GM23338 (cell line): ENCODE measurements at regions not wholly inside any gene's neighbourhood (a gene's known extent, or its start where the extent isn't known, plus 50 kb on each side); places are given as distances from the start of the nearest gene placed in this dataset.
A peak's percentile ranks its signal among the peaks of the same experiment; 100 is the strongest.
"Not testable (repeated sequence)": the region's sequence is repeated elsewhere in the genome, so short reads cannot be mapped to it uniquely, and the experiment has no call there.

ENCODE experiments used
- ATAC-seq: fragments of 200-7000 bp; cut with Tn5 transposase; 3 replicates; pipeline ENCODE4 v1.9.1; 2020
- DNase-seq: peaks from one replicate; pipeline ENCODE4 v3.0.0-alpha.2; 2015; ENCODE audit warnings: low spot score
- H2AFZ ChIP-seq: fragments of 200-600 bp; sonication (generic); 2 replicates; pipeline ENCODE4 v1.8.0; 2016; ENCODE audit warnings: antibody characterized with exemption, mild to moderate bottlenecking, moderate library complexity
- H3F3A ChIP-seq: fragments of 200-600 bp; sonication (generic); replicated peaks from 2 replicates; pipeline ENCODE4 v1.8.0; 2017; ENCODE audit warnings: antibody characterized with exemption, mixed run types, low read depth
- H3K27ac ChIP-seq: fragments of 200-600 bp; sonication (generic); 2 replicates; pipeline ENCODE4 v1.6.1; 2016; ENCODE audit warnings: low read depth
- H3K27me3 ChIP-seq: fragments of 200-600 bp; sonication (generic); 2 replicates; pipeline ENCODE4 v1.8.0; 2016; ENCODE audit warnings: mild to moderate bottlenecking, mixed run types, moderate library complexity; ENCODE audit not compliant: insufficient read depth
- H3K36me3 ChIP-seq: fragments of 200-600 bp; sonication (generic); 2 replicates; pipeline ENCODE4 v1.8.0; 2016; ENCODE audit warnings: mild to moderate bottlenecking; ENCODE audit not compliant: insufficient read depth
- H3K4me1 ChIP-seq: fragments of 200-600 bp; sonication (generic); 2 replicates; pipeline ENCODE4 v1.8.0; 2016; ENCODE audit warnings: mild to moderate bottlenecking, moderate library complexity; ENCODE audit not compliant: insufficient read depth
- H3K4me2 ChIP-seq: fragments of 200-600 bp; sonication (generic); 2 replicates; pipeline ENCODE4 v1.7.1; 2017; ENCODE audit warnings: mixed run types
- H3K4me3 ChIP-seq: fragments of 200-600 bp; sonication (generic); 2 replicates; pipeline ENCODE4 v1.6.1; 2016; ENCODE audit warnings: mixed run types
- H3K79me2 ChIP-seq: fragments of 200-600 bp; sonication (generic); replicated peaks from 2 replicates; pipeline ENCODE4 v1.8.0; 2017; ENCODE audit warnings: mild to moderate bottlenecking; ENCODE audit not compliant: insufficient read depth
- H3K9me2 ChIP-seq: fragments of 200-600 bp; sonication (generic); 2 replicates; pipeline ENCODE4 v1.8.0; 2017; ENCODE audit not compliant: insufficient read depth
- H4K20me1 ChIP-seq: fragments of 200-600 bp; sonication (generic); replicated peaks from 2 replicates; pipeline ENCODE4 v1.8.0; 2017; ENCODE audit warnings: mild to moderate bottlenecking; ENCODE audit not compliant: insufficient read depth
- H3K27ac Mint-ChIP-seq: 2 replicates; pipeline ENCODE4 v1.8.0; 2020; ENCODE audit warnings: inconsistent platforms, mild to moderate bottlenecking, moderate library complexity, mixed read lengths
- H3K27me3 Mint-ChIP-seq: 3 replicates; pipeline ENCODE4 v1.8.0; 2022; ENCODE audit warnings: low read depth, mild to moderate bottlenecking, moderate library complexity, mixed read lengths, inconsistent platforms; ENCODE audit not compliant: insufficient read depth, poor library complexity
- H3K36me3 Mint-ChIP-seq: 3 replicates; pipeline ENCODE4 v1.8.0; 2021; ENCODE audit warnings: low read depth, mild to moderate bottlenecking, inconsistent platforms, moderate library complexity, mixed read lengths
- H3K4me1 Mint-ChIP-seq: 3 replicates; pipeline ENCODE4 v1.8.0; 2020; ENCODE audit warnings: mild to moderate bottlenecking, inconsistent platforms, mixed read lengths
- H3K4me3 Mint-ChIP-seq: 3 replicates; pipeline ENCODE4 v1.8.0; 2021; ENCODE audit warnings: moderate library complexity, mild to moderate bottlenecking, inconsistent platforms, mixed read lengths
- H3K9me3 Mint-ChIP-seq: 3 replicates; pipeline ENCODE4 v1.8.0; 2020; ENCODE audit warnings: moderate library complexity, mild to moderate bottlenecking, inconsistent platforms, mixed read lengths

GRCh38 chr2:111525026-111525425, 359.0 kb downstream of the ANAPC1 start:
- H3K9me3 Mint-ChIP-seq, H3K4me1 ChIP-seq, H3F3A ChIP-seq, H3K79me2 ChIP-seq, H3K4me3 Mint-ChIP-seq, H3K36me3 ChIP-seq, H3K9me2 ChIP-seq, H4K20me1 ChIP-seq, H3K27ac Mint-ChIP-seq, H3K27ac ChIP-seq, ATAC-seq, H3K4me2 ChIP-seq, H3K36me3 Mint-ChIP-seq, H3K4me3 ChIP-seq, DNase-seq, H3K27me3 ChIP-seq, H3K27me3 Mint-ChIP-seq, H2AFZ ChIP-seq: not testable (repeated sequence)
- H3K4me1 Mint-ChIP-seq, result peaks cover 24% of the 10 kb centered on the region

- DNase-seq, H3K4me3 Mint-ChIP-seq, H3K4me3 ChIP-seq, H2AFZ ChIP-seq, H3K27me3 Mint-ChIP-seq, H3K9me3 Mint-ChIP-seq, H3K27me3 ChIP-seq, H3K36me3 ChIP-seq, H4K20me1 ChIP-seq, H3F3A ChIP-seq, H3K4me2 ChIP-seq, H3K4me1 ChIP-seq, H3K27ac ChIP-seq, H3K79me2 ChIP-seq, H3K27ac Mint-ChIP-seq, ATAC-seq, H3K36me3 Mint-ChIP-seq, H3K9me2 ChIP-seq: not testable (repeated sequence)
- H3K4me1 Mint-ChIP-seq, result peaks cover 24% of the 10 kb centered on the region
Measured at GRCh38 chr2:111526041-111526639, 357.9 kb downstream of the ANAPC1 start.

GRCh38 chr2:111527707-111528400, 356.1 kb downstream of the ANAPC1 start:
- ATAC-seq, H3K4me3 Mint-ChIP-seq, H3F3A ChIP-seq, H2AFZ ChIP-seq, H3K9me2 ChIP-seq, H3K79me2 ChIP-seq, H4K20me1 ChIP-seq, DNase-seq, H3K27me3 Mint-ChIP-seq, H3K9me3 Mint-ChIP-seq, H3K36me3 ChIP-seq, H3K4me1 ChIP-seq, H3K27me3 ChIP-seq, H3K36me3 Mint-ChIP-seq, H3K4me2 ChIP-seq, H3K27ac Mint-ChIP-seq, H3K4me3 ChIP-seq, H3K27ac ChIP-seq: not testable (repeated sequence)
- H3K4me1 Mint-ChIP-seq, result peaks cover 26% of the 10 kb centered on the region

- not testable (repeated sequence) for H3K27ac Mint-ChIP-seq, H3K27me3 ChIP-seq, H2AFZ ChIP-seq, DNase-seq, ATAC-seq, H3K36me3 ChIP-seq, H3K27ac ChIP-seq, H3K36me3 Mint-ChIP-seq, H3K9me3 Mint-ChIP-seq, H3K27me3 Mint-ChIP-seq, H4K20me1 ChIP-seq, H3K79me2 ChIP-seq, H3K4me3 ChIP-seq, H3K4me1 ChIP-seq, H3K4me3 Mint-ChIP-seq, H3F3A ChIP-seq, H3K4me2 ChIP-seq, H3K9me2 ChIP-seq
- peaks cover 26% of the 10 kb centered on the region for H3K4me1 Mint-ChIP-seq
Measured at GRCh38 chr2:111529022-111529421, 355.0 kb downstream of the ANAPC1 start.

GRCh38 chr2:111530239-111530965, 353.6 kb downstream of the ANAPC1 start:
- not testable (repeated sequence) for H3K36me3 ChIP-seq, ATAC-seq, H3K9me2 ChIP-seq, H3K9me3 Mint-ChIP-seq, H3K4me3 Mint-ChIP-seq, H3K4me3 ChIP-seq, H3K27me3 Mint-ChIP-seq, H3K27ac Mint-ChIP-seq, H3K4me2 ChIP-seq, H3K79me2 ChIP-seq, H2AFZ ChIP-seq, H3F3A ChIP-seq, H4K20me1 ChIP-seq, H3K27me3 ChIP-seq, H3K27ac ChIP-seq, DNase-seq, H3K4me1 ChIP-seq, H3K36me3 Mint-ChIP-seq
- H3K4me1 Mint-ChIP-seq, result peaks cover 29% of the 10 kb centered on the region

- H3K4me3 Mint-ChIP-seq, H3K9me2 ChIP-seq, H3K36me3 Mint-ChIP-seq, H2AFZ ChIP-seq, H3K27ac Mint-ChIP-seq, H3K4me3 ChIP-seq, H4K20me1 ChIP-seq, H3K4me1 ChIP-seq, H3F3A ChIP-seq, DNase-seq, H3K36me3 ChIP-seq, H3K27ac ChIP-seq, H3K4me2 ChIP-seq, H3K27me3 ChIP-seq, H3K27me3 Mint-ChIP-seq, H3K79me2 ChIP-seq: not testable (repeated sequence)
- peaks cover 35% of the 10 kb centered on the region for H3K4me1 Mint-ChIP-seq
- ATAC-seq, result peak; percentile 55
- H3K9me3 Mint-ChIP-seq, result peaks cover 18% of the 10 kb centered on the region
Measured at GRCh38 chr2:111532682-111533556, 351.1 kb downstream of the ANAPC1 start.
